ENCODE measurements at regions not wholly inside any gene's neighbourhood (a gene's known extent, or its start where the extent isn't known, plus 50 kb on each side); places are given as distances from the start of the nearest gene placed in this dataset.
"Not testable (repeated sequence)": the region's sequence is repeated elsewhere in the genome, so short reads cannot be mapped to it uniquely, and the experiment has no call there.

DNA sequence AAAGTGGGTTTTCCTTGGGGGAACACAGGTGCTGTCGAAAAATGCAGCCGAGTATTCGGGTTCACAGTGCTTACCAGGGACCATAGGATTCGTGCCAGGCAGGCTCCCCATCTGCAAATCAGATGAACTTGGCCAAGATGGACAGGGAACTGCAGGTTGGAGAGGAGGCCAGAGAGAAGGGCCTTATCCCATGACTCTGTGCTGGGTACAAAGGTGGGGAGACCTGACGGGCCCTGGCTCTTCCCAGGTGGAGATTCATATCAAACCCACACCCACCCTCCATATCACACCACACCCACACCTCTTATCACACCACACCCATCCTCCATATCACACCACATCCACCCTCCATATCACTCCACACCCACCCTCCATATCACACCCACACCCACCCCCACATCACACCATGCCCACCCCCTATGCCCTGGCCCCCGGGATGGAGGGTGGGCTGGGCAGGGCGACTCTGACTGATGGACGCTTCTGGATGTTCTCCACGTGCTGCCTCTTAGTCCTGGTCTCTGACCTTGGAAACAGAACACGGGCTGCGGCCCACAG is 319.7 kb downstream of the ADGRD1 start:
- Histone ChIP-seq H3K4me3 (ENCODE audit: low read depth, low read length) (no peak overlapping the region), H3K9me3 (ENCODE audit: severe bottlenecking) (no peaks in the 10 kb centered on the region), H3K36me3 (no peaks in the 10 kb centered on the region), H3K27me3 (ENCODE audit: insufficient read depth, low read depth, severe bottlenecking) (no peaks in the 10 kb centered on the region), H3K27ac (no peak overlapping the region)
- TF ChIP-seq, protein P1, sequence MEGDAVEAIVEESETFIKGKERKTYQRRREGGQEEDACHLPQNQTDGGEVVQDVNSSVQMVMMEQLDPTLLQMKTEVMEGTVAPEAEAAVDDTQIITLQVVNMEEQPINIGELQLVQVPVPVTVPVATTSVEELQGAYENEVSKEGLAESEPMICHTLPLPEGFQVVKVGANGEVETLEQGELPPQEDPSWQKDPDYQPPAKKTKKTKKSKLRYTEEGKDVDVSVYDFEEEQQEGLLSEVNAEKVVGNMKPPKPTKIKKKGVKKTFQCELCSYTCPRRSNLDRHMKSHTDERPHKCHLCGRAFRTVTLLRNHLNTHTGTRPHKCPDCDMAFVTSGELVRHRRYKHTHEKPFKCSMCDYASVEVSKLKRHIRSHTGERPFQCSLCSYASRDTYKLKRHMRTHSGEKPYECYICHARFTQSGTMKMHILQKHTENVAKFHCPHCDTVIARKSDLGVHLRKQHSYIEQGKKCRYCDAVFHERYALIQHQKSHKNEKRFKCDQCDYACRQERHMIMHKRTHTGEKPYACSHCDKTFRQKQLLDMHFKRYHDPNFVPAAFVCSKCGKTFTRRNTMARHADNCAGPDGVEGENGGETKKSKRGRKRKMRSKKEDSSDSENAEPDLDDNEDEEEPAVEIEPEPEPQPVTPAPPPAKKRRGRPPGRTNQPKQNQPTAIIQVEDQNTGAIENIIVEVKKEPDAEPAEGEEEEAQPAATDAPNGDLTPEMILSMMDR (IDR thresholded peaks at IDR 0.05; ENCODE audit: low read depth, low read length): no peak
- DNase-seq: no peak

DNA sequence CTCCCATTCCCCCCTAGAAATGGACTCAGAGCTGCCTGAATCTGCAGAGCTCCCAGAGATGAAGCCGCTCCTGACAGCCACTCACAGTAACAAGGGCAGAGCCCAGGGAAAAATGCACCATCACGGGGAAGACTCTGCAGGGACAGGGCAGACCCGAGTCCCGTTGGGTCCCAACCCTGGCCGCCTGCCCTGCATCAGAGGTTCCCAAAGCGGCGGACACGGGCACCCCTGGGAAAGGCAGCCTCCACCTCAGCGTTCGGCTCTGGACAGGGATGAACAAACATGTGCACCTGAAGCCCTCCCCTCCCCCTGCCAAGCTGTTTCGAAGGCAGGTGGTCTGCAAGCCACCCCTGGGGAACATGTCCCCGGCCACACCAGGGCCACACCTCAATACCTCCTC is 320.4 kb downstream of the ADGRD1 start:
- Histone ChIP-seq H3K27me3 (ENCODE audit: insufficient read depth, low read depth, severe bottlenecking) (no peaks in the 10 kb centered on the region), H3K4me3 (ENCODE audit: low read depth, low read length) (no peak overlapping the region), H3K27ac (no peak overlapping the region), H3K36me3 (no peaks in the 10 kb centered on the region), H3K9me3 (ENCODE audit: severe bottlenecking) (no peaks in the 10 kb centered on the region)
- no peak for DNase-seq
- TF ChIP-seq, protein P1 (IDR thresholded peaks at IDR 0.05; ENCODE audit: low read depth, low read length): no peak

DNA sequence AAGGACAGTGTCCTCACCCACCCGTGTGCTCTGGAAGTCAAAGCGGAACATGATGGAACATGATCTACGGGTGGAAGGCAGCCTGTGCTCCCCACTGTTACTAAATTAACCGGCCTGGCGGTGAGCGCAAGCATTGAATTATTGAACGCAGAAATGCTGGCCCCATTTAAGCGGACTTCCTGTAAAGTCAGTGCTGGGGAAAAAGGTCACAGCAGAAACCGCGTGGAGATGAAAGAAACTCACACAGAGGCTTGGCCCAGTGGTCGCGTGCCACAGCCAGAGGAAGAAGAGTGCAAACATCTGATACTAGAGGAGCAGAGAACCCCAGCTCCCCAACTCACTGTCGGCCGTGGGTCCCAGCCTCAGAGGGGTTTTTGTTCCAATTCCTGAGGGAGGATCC is 321.2 kb downstream of the ADGRD1 start:
- Histone ChIP-seq H3K9me3 (ENCODE audit: severe bottlenecking) (no peaks in the 10 kb centered on the region), H3K27me3 (ENCODE audit: insufficient read depth, low read depth, severe bottlenecking) (no peaks in the 10 kb centered on the region), H3K4me3 (ENCODE audit: low read depth, low read length) (no peak overlapping the region), H3K27ac (no peak overlapping the region), H3K36me3 (no peaks in the 10 kb centered on the region)
- TF ChIP-seq, protein P1 (IDR thresholded peaks at IDR 0.05; ENCODE audit: low read depth, low read length): no peak
- no peak for DNase-seq

DNA sequence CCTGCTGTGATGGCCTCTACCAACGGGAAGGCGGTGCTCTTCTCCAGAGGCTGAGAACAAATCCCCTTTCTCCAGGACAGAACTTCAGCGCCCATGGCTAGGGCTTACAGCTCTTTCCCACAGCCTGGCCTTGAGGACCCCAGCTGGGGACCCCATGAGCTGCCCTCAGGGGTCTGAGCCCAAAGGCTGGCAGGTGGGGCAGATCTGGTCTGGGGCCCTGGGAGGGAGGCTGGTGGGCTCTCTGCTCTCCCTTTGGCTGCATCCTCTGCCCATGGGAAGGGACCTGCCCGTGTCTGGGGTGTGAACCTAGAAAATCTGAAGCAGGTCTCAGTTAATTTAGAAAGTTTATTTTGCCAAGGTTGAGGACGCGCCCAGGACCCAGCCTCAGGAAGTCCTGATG is 322.1 kb downstream of the ADGRD1 start:
- TF ChIP-seq, protein P1 (IDR thresholded peaks at IDR 0.05; ENCODE audit: low read depth, low read length): no peak
- H3K27me3 ChIP-seq (ENCODE audit: insufficient read depth, low read depth, severe bottlenecking): no peaks in the 10 kb centered on the region
- H3K27ac ChIP-seq: no peak overlapping the region
- H3K36me3 ChIP-seq: no peaks in the 10 kb centered on the region
- DNase-seq: no peak
- H3K9me3 ChIP-seq (ENCODE audit: severe bottlenecking): no peaks in the 10 kb centered on the region
- no peak overlapping the region for H3K4me3 ChIP-seq (ENCODE audit: low read depth, low read length)

DNA sequence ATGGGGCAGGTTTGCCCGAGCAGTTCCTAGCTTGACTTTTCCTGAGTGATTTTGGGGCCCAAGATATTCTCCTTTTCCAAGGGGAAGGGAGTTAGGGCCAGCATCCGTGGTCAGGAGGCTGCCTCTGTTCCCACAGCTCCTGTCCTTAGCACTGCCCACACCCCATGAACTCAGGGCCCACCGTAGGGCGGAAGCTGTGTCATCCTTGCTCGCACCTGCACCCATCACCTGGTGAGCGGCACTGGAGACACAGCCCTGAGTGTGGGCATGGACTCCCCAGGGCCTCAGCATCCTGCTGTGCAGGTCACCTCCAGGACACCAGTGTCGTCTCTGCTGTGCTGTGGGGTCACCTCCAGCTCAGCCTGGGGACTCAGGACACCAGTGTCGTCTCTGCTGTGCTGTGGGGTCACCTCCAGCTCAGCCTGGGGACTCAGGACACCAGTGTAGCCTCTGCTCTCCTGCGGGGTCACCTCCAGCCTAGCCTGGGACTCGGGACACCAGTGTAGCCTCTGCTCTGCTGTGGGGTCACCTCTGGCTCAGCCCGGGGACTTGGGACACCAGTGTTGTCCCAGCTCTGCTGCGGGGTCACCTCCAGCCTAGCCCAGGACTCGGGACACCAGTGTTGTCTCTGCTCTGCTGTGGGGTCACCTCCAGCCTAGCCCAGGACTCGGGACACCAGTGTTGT is 322.9 kb downstream of the ADGRD1 start:
- H3K4me3 ChIP-seq (ENCODE audit: low read depth, low read length): no peak overlapping the region
- TF ChIP-seq, protein P1 (IDR thresholded peaks at IDR 0.05; ENCODE audit: low read depth, low read length): no peak
- DNase-seq: no peak
- no peaks in the 10 kb centered on the region for H3K9me3 ChIP-seq (ENCODE audit: severe bottlenecking)
- no peaks in the 10 kb centered on the region for H3K36me3 ChIP-seq
- H3K27ac ChIP-seq: no peak overlapping the region
- H3K27me3 ChIP-seq (ENCODE audit: insufficient read depth, low read depth, severe bottlenecking): no peaks in the 10 kb centered on the region

DNA sequence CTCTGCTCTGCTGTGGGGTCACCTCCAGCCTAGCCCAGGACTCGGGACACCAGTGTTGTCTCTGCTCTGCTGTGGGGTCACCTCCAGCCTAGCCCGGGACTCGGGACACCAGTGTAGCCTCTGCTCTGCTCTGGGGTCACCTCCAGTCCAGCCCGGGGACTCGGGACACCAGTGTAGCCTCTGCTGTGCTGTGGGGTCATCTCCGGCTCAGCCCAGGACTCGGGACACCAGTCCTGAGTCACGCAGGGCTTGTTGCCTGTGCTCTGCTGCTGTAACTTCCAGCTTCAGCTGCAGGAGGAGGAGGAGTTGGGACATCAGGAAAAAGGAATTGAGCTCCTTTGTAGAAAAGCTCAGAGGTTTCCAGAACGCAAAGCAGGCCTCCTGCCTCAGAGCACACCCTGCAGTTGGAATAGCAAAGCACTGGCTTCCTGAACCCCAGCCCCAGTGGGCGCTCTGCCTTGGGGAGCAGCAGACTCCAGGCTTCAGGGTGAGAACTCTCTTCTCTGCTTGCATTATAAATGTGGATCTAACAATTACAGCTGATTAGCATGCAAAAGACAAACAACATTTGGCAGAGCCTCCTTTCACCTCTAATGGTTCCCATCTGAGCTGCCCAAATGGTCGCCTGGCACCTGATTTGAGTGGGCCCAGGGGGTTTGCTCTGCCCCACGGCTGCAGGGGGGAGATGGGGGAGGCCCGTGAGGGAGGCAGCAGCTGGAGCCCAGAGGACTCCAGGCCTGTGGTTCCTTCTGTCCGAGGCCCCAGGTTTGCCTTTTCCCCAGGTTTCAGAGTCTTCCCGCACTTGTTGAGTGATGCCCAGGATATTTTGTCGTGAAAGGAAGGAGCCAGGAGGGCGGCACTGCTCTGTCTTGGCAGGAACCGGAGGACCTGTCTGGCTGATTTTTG is 323.7 kb downstream of the ADGRD1 start:
- H3K4me3 ChIP-seq (ENCODE audit: low read depth, low read length); H3K36me3 ChIP-seq; H3K9me3 ChIP-seq (ENCODE audit: severe bottlenecking); H3K27me3 ChIP-seq (ENCODE audit: insufficient read depth, low read depth, severe bottlenecking); DNase-seq; H3K27ac ChIP-seq: not testable (repeated sequence)

DNA sequence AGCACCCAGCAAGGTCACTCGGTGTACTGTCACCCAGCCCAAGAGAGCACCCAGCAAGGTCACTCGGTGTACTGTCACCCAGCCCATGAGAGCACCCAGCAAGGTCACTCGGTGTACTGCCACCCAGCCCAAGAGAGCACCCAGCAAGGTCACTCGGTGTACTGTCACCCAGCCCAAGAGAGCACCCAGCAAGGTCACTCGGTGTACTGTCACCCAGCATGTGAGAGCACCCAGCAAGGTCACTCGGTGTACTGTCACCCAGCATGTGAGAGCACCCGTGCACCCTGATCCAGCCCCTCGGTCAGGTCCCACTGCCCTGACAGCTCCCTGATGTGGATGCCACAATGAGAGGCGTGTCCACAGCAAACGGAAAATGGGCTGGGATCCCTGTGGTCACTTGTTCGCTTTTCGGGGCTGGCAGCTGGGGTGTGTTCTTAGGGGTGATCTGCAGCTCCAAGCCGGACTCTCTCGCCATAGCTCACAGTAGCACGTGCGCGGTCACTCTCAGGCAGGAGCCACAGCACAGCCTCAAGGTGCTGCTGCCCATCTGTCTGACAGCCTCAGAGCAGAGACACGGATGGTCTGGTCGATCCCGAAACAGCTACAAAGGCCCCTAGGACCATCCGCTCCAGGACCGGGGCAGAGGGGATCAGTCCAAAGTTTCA is 324.9 kb downstream of the ADGRD1 start:
- not testable (repeated sequence) for DNase-seq; H3K9me3 ChIP-seq (ENCODE audit: severe bottlenecking); H3K36me3 ChIP-seq; H3K27me3 ChIP-seq (ENCODE audit: insufficient read depth, low read depth, severe bottlenecking); H3K4me3 ChIP-seq (ENCODE audit: low read depth, low read length); H3K27ac ChIP-seq
